ENCODE measurements at regions not wholly inside any gene's neighbourhood (a gene's known extent, or its start where the extent isn't known, plus 50 kb on each side); places are given as distances from the start of the nearest gene placed in this dataset.

- WGBS (ENCODE audit: extremely low coverage, insufficient coverage, low lambda C conversion rate) = no CpG with 5 or more reads among the region's 2 CpGs
- peak; percentile 11 for DNase-seq
- Histone ChIP-seq H3K18ac (ENCODE audit: low read length) (no peak overlapping the region), H3K27me3 (ENCODE audit: insufficient read depth, low read length, poor library complexity) (no peaks in the 10 kb centered on the region), H3K4me1 (ENCODE audit: control insufficient read depth, low read depth, low read length) (no peaks in the 10 kb centered on the region), H4K5ac (ENCODE audit: low read length) (no peak overlapping the region), H3K23ac (ENCODE audit: low read length) (no peak overlapping the region), H3K36me3 (ENCODE audit: control insufficient read depth, insufficient read depth, low read length) (no peaks in the 10 kb centered on the region), H3K4ac (ENCODE audit: low read depth, low read length) (no peak overlapping the region), H2BK5ac (ENCODE audit: low read length) (no peak overlapping the region), H3K4me2 (ENCODE audit: low read length) (no peak overlapping the region), H3K79me1 (ENCODE audit: low read length) (no peaks in the 10 kb centered on the region), H3K9ac (ENCODE audit: low read length) (no peak overlapping the region), H3K27ac (ENCODE audit: low read depth, low read length) (no peak overlapping the region), H3K79me2 (ENCODE audit: control insufficient read depth, insufficient read depth, low read length) (no peaks in the 10 kb centered on the region), H2AK5ac (ENCODE audit: low read length) (no peak overlapping the region), H2BK15ac (replicated peaks; ENCODE audit: low read depth) (no peak overlapping the region), H2BK120ac (ENCODE audit: low read depth, low read length) (no peak overlapping the region), H3K4me3 (ENCODE audit: low read length) (no peak overlapping the region), H4K8ac (ENCODE audit: low read depth, low read length) (no peak overlapping the region), H3K56ac (ENCODE audit: low read length) (no peak overlapping the region)
These were observed 327.5 kb upstream of the SLC16A7 start for GRCh38 chr12:59268295-59268809.

GRCh38 chr12:59260202-59260601, 335.6 kb upstream of the SLC16A7 start:
- H3K27me3 ChIP-seq (ENCODE audit: insufficient read depth, low read length, poor library complexity) = no peaks in the 10 kb centered on the region
- H2AK5ac ChIP-seq (ENCODE audit: low read length) = no peak overlapping the region
- H3K4ac ChIP-seq (ENCODE audit: low read depth, low read length) = no peak overlapping the region
- H3K4me1 ChIP-seq (ENCODE audit: control insufficient read depth, low read depth, low read length) = no peaks in the 10 kb centered on the region
- no CpG with 5 or more reads among the region's 2 CpGs for WGBS (ENCODE audit: extremely low coverage, insufficient coverage, low lambda C conversion rate)
- no peak overlapping the region for H2BK15ac ChIP-seq (replicated peaks; ENCODE audit: low read depth)
- no peaks in the 10 kb centered on the region for H3K79me1 ChIP-seq (ENCODE audit: low read length)
- H3K36me3 ChIP-seq (ENCODE audit: control insufficient read depth, insufficient read depth, low read length) = no peaks in the 10 kb centered on the region
- no peak overlapping the region for H3K23ac ChIP-seq (ENCODE audit: low read length)
- H3K18ac ChIP-seq (ENCODE audit: low read length) = no peak overlapping the region
- no peak overlapping the region for H4K8ac ChIP-seq (ENCODE audit: low read depth, low read length)
- H3K79me2 ChIP-seq (ENCODE audit: control insufficient read depth, insufficient read depth, low read length) = no peaks in the 10 kb centered on the region
- no peak overlapping the region for H2BK5ac ChIP-seq (ENCODE audit: low read length)
- H3K27ac ChIP-seq (ENCODE audit: low read depth, low read length) = no peak overlapping the region
- H3K4me2 ChIP-seq (ENCODE audit: low read length) = no peak overlapping the region
- H4K5ac ChIP-seq (ENCODE audit: low read length) = no peak overlapping the region
- H3K9ac ChIP-seq (ENCODE audit: low read length) = no peak overlapping the region
- no peak for DNase-seq
- H2BK120ac ChIP-seq (ENCODE audit: low read depth, low read length) = no peak overlapping the region
- no peak overlapping the region for H3K4me3 ChIP-seq (ENCODE audit: low read length)
- no peak overlapping the region for H3K56ac ChIP-seq (ENCODE audit: low read length)

- Histone ChIP-seq H3K9ac (ENCODE audit: low read length) (no peak overlapping the region), H4K8ac (ENCODE audit: low read depth, low read length) (no peak overlapping the region), H3K79me1 (ENCODE audit: low read length) (no peaks in the 10 kb centered on the region), H3K4ac (ENCODE audit: low read depth, low read length) (no peak overlapping the region), H4K5ac (ENCODE audit: low read length) (no peak overlapping the region), H3K4me2 (ENCODE audit: low read length) (no peak overlapping the region), H3K36me3 (ENCODE audit: control insufficient read depth, insufficient read depth, low read length) (no peaks in the 10 kb centered on the region), H3K27ac (ENCODE audit: low read depth, low read length) (no peak overlapping the region), H3K4me1 (ENCODE audit: control insufficient read depth, low read depth, low read length) (no peaks in the 10 kb centered on the region), H3K23ac (ENCODE audit: low read length) (no peak overlapping the region), H3K56ac (ENCODE audit: low read length) (no peak overlapping the region), H3K27me3 (ENCODE audit: insufficient read depth, low read length, poor library complexity) (no peaks in the 10 kb centered on the region), H3K18ac (ENCODE audit: low read length) (no peak overlapping the region), H2BK5ac (ENCODE audit: low read length) (no peak overlapping the region), H2BK120ac (ENCODE audit: low read depth, low read length) (no peak overlapping the region), H3K79me2 (ENCODE audit: control insufficient read depth, insufficient read depth, low read length) (no peaks in the 10 kb centered on the region), H2BK15ac (replicated peaks; ENCODE audit: low read depth) (no peak overlapping the region), H3K4me3 (ENCODE audit: low read length) (no peak overlapping the region), H2AK5ac (ENCODE audit: low read length) (no peak overlapping the region)
- no peak for DNase-seq
These were observed 332.4 kb upstream of the LRIG3 start for GRCh38 chr12:59252731-59253130.

GRCh38 chr12:59250766-59251165, 330.5 kb upstream of the LRIG3 start:
- H3K27ac ChIP-seq (ENCODE audit: low read depth, low read length) = no peak overlapping the region
- H3K9ac ChIP-seq (ENCODE audit: low read length) = no peak overlapping the region
- no peak overlapping the region for H2BK5ac ChIP-seq (ENCODE audit: low read length)
- no peak overlapping the region for H2AK5ac ChIP-seq (ENCODE audit: low read length)
- no peak overlapping the region for H3K4me3 ChIP-seq (ENCODE audit: low read length)
- no peaks in the 10 kb centered on the region for H3K79me1 ChIP-seq (ENCODE audit: low read length)
- H3K36me3 ChIP-seq (ENCODE audit: control insufficient read depth, insufficient read depth, low read length) = no peaks in the 10 kb centered on the region
- no peak overlapping the region for H2BK15ac ChIP-seq (replicated peaks; ENCODE audit: low read depth)
- no peaks in the 10 kb centered on the region for H3K4me1 ChIP-seq (ENCODE audit: control insufficient read depth, low read depth, low read length)
- H3K27me3 ChIP-seq (ENCODE audit: insufficient read depth, low read length, poor library complexity) = no peaks in the 10 kb centered on the region
- H3K79me2 ChIP-seq (ENCODE audit: control insufficient read depth, insufficient read depth, low read length) = no peaks in the 10 kb centered on the region
- H3K18ac ChIP-seq (ENCODE audit: low read length) = no peak overlapping the region
- no peak overlapping the region for H4K5ac ChIP-seq (ENCODE audit: low read length)
- no peak overlapping the region for H3K23ac ChIP-seq (ENCODE audit: low read length)
- H3K56ac ChIP-seq (ENCODE audit: low read length) = no peak overlapping the region
- H4K8ac ChIP-seq (ENCODE audit: low read depth, low read length) = no peak overlapping the region
- no peak overlapping the region for H3K4ac ChIP-seq (ENCODE audit: low read depth, low read length)
- no peak overlapping the region for H2BK120ac ChIP-seq (ENCODE audit: low read depth, low read length)
- no peak overlapping the region for H3K4me2 ChIP-seq (ENCODE audit: low read length)
- DNase-seq = no peak

- Histone ChIP-seq H3K79me2 (ENCODE audit: control insufficient read depth, insufficient read depth, low read length) (no peaks in the 10 kb centered on the region), H3K4me1 (ENCODE audit: control insufficient read depth, low read depth, low read length) (no peaks in the 10 kb centered on the region), H3K23ac (ENCODE audit: low read length) (no peak overlapping the region), H4K5ac (ENCODE audit: low read length) (no peak overlapping the region), H2BK120ac (ENCODE audit: low read depth, low read length) (no peak overlapping the region), H3K27ac (ENCODE audit: low read depth, low read length) (no peak overlapping the region), H3K27me3 (ENCODE audit: insufficient read depth, low read length, poor library complexity) (no peaks in the 10 kb centered on the region), H3K36me3 (ENCODE audit: control insufficient read depth, insufficient read depth, low read length) (no peaks in the 10 kb centered on the region), H3K18ac (ENCODE audit: low read length) (no peak overlapping the region), H3K4me2 (ENCODE audit: low read length) (no peak overlapping the region), H2AK5ac (ENCODE audit: low read length) (no peak overlapping the region), H2BK5ac (ENCODE audit: low read length) (no peak overlapping the region), H3K9ac (ENCODE audit: low read length) (no peak overlapping the region), H3K4ac (ENCODE audit: low read depth, low read length) (no peak overlapping the region), H3K4me3 (ENCODE audit: low read length) (no peak overlapping the region), H4K8ac (ENCODE audit: low read depth, low read length) (no peak overlapping the region), H3K56ac (ENCODE audit: low read length) (no peak overlapping the region), H3K79me1 (ENCODE audit: low read length) (no peaks in the 10 kb centered on the region), H2BK15ac (replicated peaks; ENCODE audit: low read depth) (no peak overlapping the region)
- no CpG with 5 or more reads among the region's 2 CpGs for WGBS (ENCODE audit: extremely low coverage, insufficient coverage, low lambda C conversion rate)
- no peak for DNase-seq
These were observed 319.7 kb upstream of the LRIG3 start for GRCh38 chr12:59240048-59240447.

GRCh38 chr12:59234391-59234790, 314.1 kb upstream of the LRIG3 start:
- no peak overlapping the region for H3K56ac ChIP-seq (ENCODE audit: low read length)
- H3K23ac ChIP-seq (ENCODE audit: low read length) = no peak overlapping the region
- no peak overlapping the region for H3K27ac ChIP-seq (ENCODE audit: low read depth, low read length)
- H3K18ac ChIP-seq (ENCODE audit: low read length) = no peak overlapping the region
- WGBS (ENCODE audit: extremely low coverage, insufficient coverage, low lambda C conversion rate) = no CpG with 5 or more reads among the region's 10 CpGs
- no peaks in the 10 kb centered on the region for H3K36me3 ChIP-seq (ENCODE audit: control insufficient read depth, insufficient read depth, low read length)
- no peak overlapping the region for H4K5ac ChIP-seq (ENCODE audit: low read length)
- no peaks in the 10 kb centered on the region for H3K27me3 ChIP-seq (ENCODE audit: insufficient read depth, low read length, poor library complexity)
- no peak overlapping the region for H2BK5ac ChIP-seq (ENCODE audit: low read length)
- no peak overlapping the region for H3K4me2 ChIP-seq (ENCODE audit: low read length)
- no peaks in the 10 kb centered on the region for H3K79me1 ChIP-seq (ENCODE audit: low read length)
- no peak for DNase-seq
- no peaks in the 10 kb centered on the region for H3K79me2 ChIP-seq (ENCODE audit: control insufficient read depth, insufficient read depth, low read length)
- H2BK120ac ChIP-seq (ENCODE audit: low read depth, low read length) = no peak overlapping the region
- no peak overlapping the region for H3K4ac ChIP-seq (ENCODE audit: low read depth, low read length)
- no peak overlapping the region for H3K9ac ChIP-seq (ENCODE audit: low read length)
- no peak overlapping the region for H2AK5ac ChIP-seq (ENCODE audit: low read length)
- H2BK15ac ChIP-seq (replicated peaks; ENCODE audit: low read depth) = no peak overlapping the region
- H3K4me3 ChIP-seq (ENCODE audit: low read length) = no peak overlapping the region
- no peaks in the 10 kb centered on the region for H3K4me1 ChIP-seq (ENCODE audit: control insufficient read depth, low read depth, low read length)
- no peak overlapping the region for H4K8ac ChIP-seq (ENCODE audit: low read depth, low read length)

Measured in mesendoderm (in vitro differentiated cells).